Activated naive CD8-positive, alpha-beta T cell treated with anti-CD3 and anti-CD28 coated beads, Interleukin-2, amount 50 U/mL, for 24 hours (primary cell): ENCODE measurements at regions not wholly inside any gene's neighbourhood (a gene's known extent, or its start where the extent isn't known, plus 50 kb on each side); places are given as distances from the start of the nearest gene placed in this dataset.

Experiments
- ATAC-seq: fragments of 150-1000 bp; cut with Tn5 transposase; one replicate; pipeline ENCODE4 v1.10.0; 2021
- DNase-seq: peaks from one replicate; pipeline ENCODE4 v3.0.0; 2021
- H3K27ac Mint-ChIP-seq: one replicate; pipeline ENCODE4 v1.8.0; 2021; ENCODE audit warnings: mild to moderate bottlenecking, mixed read lengths
- H3K27me3 Mint-ChIP-seq: one replicate; pipeline ENCODE4 v1.8.0; 2021; ENCODE audit warnings: mixed read lengths
- H3K36me3 Mint-ChIP-seq: one replicate; pipeline ENCODE4 v1.8.0; 2021; ENCODE audit warnings: low read depth, mixed read lengths
- H3K4me1 Mint-ChIP-seq: one replicate; pipeline ENCODE4 v1.8.0; 2021; ENCODE audit warnings: mixed read lengths
- H3K4me3 Mint-ChIP-seq: one replicate; pipeline ENCODE4 v1.8.0; 2021; ENCODE audit warnings: mild to moderate bottlenecking, moderate library complexity, mixed read lengths
- H3K9me3 Mint-ChIP-seq: one replicate; pipeline ENCODE4 v1.8.0; 2021; ENCODE audit warnings: mixed read lengths

- no peaks in the 10 kb centered on the region for H3K4me1 Mint-ChIP-seq
- no peaks in the 10 kb centered on the region for H3K9me3 Mint-ChIP-seq
- no peaks in the 10 kb centered on the region for H3K36me3 Mint-ChIP-seq
- peaks cover 5% of the 10 kb centered on the region for H3K27me3 Mint-ChIP-seq
- ATAC-seq (no peak), DNase-seq (no peak)
- H3K4me3 Mint-ChIP-seq = no peak overlapping the region
- no peak overlapping the region for H3K27ac Mint-ChIP-seq
Measured at GRCh38 chr10:128883231-128884032, 583.6 kb upstream of the MGMT start.

- Mint-ChIP-seq H3K27me3 (peaks cover 2% of the 10 kb centered on the region), H3K9me3 (peaks cover 5% of the 10 kb centered on the region), H3K4me1 (no peaks in the 10 kb centered on the region), H3K27ac (no peak overlapping the region), H3K36me3 (no peaks in the 10 kb centered on the region), H3K4me3 (no peak overlapping the region)
- DNase-seq (no peak), ATAC-seq (no peak)
Measured at GRCh38 chr10:128884033-128884425, 583.0 kb upstream of the MGMT start.

GRCh38 chr10:128884496-128885072 is 582.5 kb upstream of the MGMT start:
- no peak overlapping the region for H3K27ac Mint-ChIP-seq
- no peak for DNase-seq
- no peak for ATAC-seq
- no peaks in the 10 kb centered on the region for H3K27me3 Mint-ChIP-seq
- H3K36me3 Mint-ChIP-seq = no peaks in the 10 kb centered on the region
- no peak overlapping the region for H3K4me3 Mint-ChIP-seq
- H3K4me1 Mint-ChIP-seq = no peaks in the 10 kb centered on the region
- H3K9me3 Mint-ChIP-seq = peaks cover 5% of the 10 kb centered on the region

GRCh38 chr10:128885573-128886555 is 581.2 kb upstream of the MGMT start:
- Mint-ChIP-seq H3K9me3 (peaks cover 5% of the 10 kb centered on the region), H3K4me3 (no peak overlapping the region), H3K27ac (no peak overlapping the region), H3K27me3 (no peaks in the 10 kb centered on the region), H3K4me1 (no peaks in the 10 kb centered on the region), H3K36me3 (no peaks in the 10 kb centered on the region)
- DNase-seq (no peak), ATAC-seq (no peak)

- peaks cover 5% of the 10 kb centered on the region for H3K9me3 Mint-ChIP-seq
- ATAC-seq (no peak), DNase-seq (no peak)
- H3K36me3 Mint-ChIP-seq = no peaks in the 10 kb centered on the region
- no peaks in the 10 kb centered on the region for H3K4me1 Mint-ChIP-seq
- H3K4me3 Mint-ChIP-seq = no peak overlapping the region
- no peak overlapping the region for H3K27ac Mint-ChIP-seq
- H3K27me3 Mint-ChIP-seq = no peaks in the 10 kb centered on the region
Measured at GRCh38 chr10:128887856-128888255, 579.2 kb upstream of the MGMT start.

GRCh38 chr10:128892005-128892404 is 575.0 kb upstream of the MGMT start:
- Mint-ChIP-seq H3K4me3 (no peak overlapping the region), H3K9me3 (peaks cover 5% of the 10 kb centered on the region), H3K36me3 (no peaks in the 10 kb centered on the region), H3K27me3 (no peaks in the 10 kb centered on the region), H3K27ac (no peak overlapping the region), H3K4me1 (no peaks in the 10 kb centered on the region)
- DNase-seq = no peak
- ATAC-seq = no peak

- Mint-ChIP-seq H3K4me3 (no peak overlapping the region), H3K9me3 (no peaks in the 10 kb centered on the region), H3K27ac (no peak overlapping the region), H3K4me1 (no peaks in the 10 kb centered on the region), H3K36me3 (no peaks in the 10 kb centered on the region), H3K27me3 (no peaks in the 10 kb centered on the region)
- no peak for DNase-seq
- no peak for ATAC-seq
Measured at GRCh38 chr10:128894641-128895040, 572.4 kb upstream of the MGMT start.

GRCh38 chr10:128895473-128895872 is 571.6 kb upstream of the MGMT start:
- H3K27me3 Mint-ChIP-seq = no peaks in the 10 kb centered on the region
- ATAC-seq (no peak), DNase-seq (no peak)
- H3K27ac Mint-ChIP-seq = no peak overlapping the region
- no peaks in the 10 kb centered on the region for H3K9me3 Mint-ChIP-seq
- no peak overlapping the region for H3K4me3 Mint-ChIP-seq
- H3K36me3 Mint-ChIP-seq = no peaks in the 10 kb centered on the region
- H3K4me1 Mint-ChIP-seq = no peaks in the 10 kb centered on the region

- Mint-ChIP-seq H3K36me3 (no peaks in the 10 kb centered on the region), H3K27ac (no peak overlapping the region), H3K27me3 (no peaks in the 10 kb centered on the region), H3K4me3 (no peak overlapping the region), H3K4me1 (no peaks in the 10 kb centered on the region), H3K9me3 (no peaks in the 10 kb centered on the region)
- no peak for DNase-seq
- ATAC-seq = no peak
Measured at GRCh38 chr10:128896116-128896795, 570.8 kb upstream of the MGMT start.

- Mint-ChIP-seq H3K36me3 (no peaks in the 10 kb centered on the region), H3K4me3 (no peak overlapping the region), H3K27ac (no peak overlapping the region), H3K9me3 (no peaks in the 10 kb centered on the region), H3K4me1 (no peaks in the 10 kb centered on the region), H3K27me3 (no peaks in the 10 kb centered on the region)
- ATAC-seq (no peak), DNase-seq (no peak)
Measured at GRCh38 chr10:128896963-128897362, 570.1 kb upstream of the MGMT start.

GRCh38 chr10:128897401-128898129 is 569.5 kb upstream of the MGMT start:
- DNase-seq (no peak), ATAC-seq (no peak)
- H3K27me3 Mint-ChIP-seq = no peaks in the 10 kb centered on the region
- H3K9me3 Mint-ChIP-seq = no peaks in the 10 kb centered on the region
- H3K27ac Mint-ChIP-seq = no peak overlapping the region
- H3K4me3 Mint-ChIP-seq = no peak overlapping the region
- no peaks in the 10 kb centered on the region for H3K4me1 Mint-ChIP-seq
- no peaks in the 10 kb centered on the region for H3K36me3 Mint-ChIP-seq

- DNase-seq (no peak), ATAC-seq (no peak)
- Mint-ChIP-seq H3K27ac (no peak overlapping the region), H3K27me3 (no peaks in the 10 kb centered on the region), H3K4me3 (no peak overlapping the region), H3K4me1 (no peaks in the 10 kb centered on the region), H3K9me3 (peaks cover 5% of the 10 kb centered on the region), H3K36me3 (no peaks in the 10 kb centered on the region)
Measured at GRCh38 chr10:128898133-128898915, 568.7 kb upstream of the MGMT start.

GRCh38 chr10:128898916-128899195 is 568.2 kb upstream of the MGMT start:
- H3K9me3 Mint-ChIP-seq = peaks cover 5% of the 10 kb centered on the region
- H3K4me3 Mint-ChIP-seq = no peak overlapping the region
- no peak overlapping the region for H3K27ac Mint-ChIP-seq
- H3K36me3 Mint-ChIP-seq = no peaks in the 10 kb centered on the region
- no peak for ATAC-seq
- no peaks in the 10 kb centered on the region for H3K4me1 Mint-ChIP-seq
- DNase-seq = no peak
- no peaks in the 10 kb centered on the region for H3K27me3 Mint-ChIP-seq
